CD4-positive, alpha-beta T cell (primary cell): ENCODE measurements at regions not wholly inside any gene's neighbourhood (a gene's known extent, or its start where the extent isn't known, plus 50 kb on each side); places are given as distances from the start of the nearest gene placed in this dataset.

Experiments used
- ATAC-seq: fragments of 200-7000 bp; cut with Tn5 transposase; one replicate; pipeline ENCODE4 v1.10.0; 2022; ENCODE audit warnings: mild to moderate bottlenecking; ENCODE audit not compliant: poor library complexity
- CTCF ChIA-PET: fragments of 350-600 bp; sonication (Branson Sonifier 250); formaldehyde crosslinking; loops from one replicate; lab custom pipeline; 2021; ENCODE audit warnings: antibody characterized with exemption, inconsistent platforms; lab: Charles Lee
- POLR2A ChIA-PET: fragments of 350-600 bp; sonication (Branson Sonifier 250); formaldehyde crosslinking; loops from one replicate; lab custom pipeline; 2021; ENCODE audit warnings: antibody characterized with exemption, inconsistent platforms; lab: Charles Lee
- DNase-seq, 14 experiments: peaks; one replicate each; pipeline ENCODE4 v3.0.0-alpha.2; 2013 to 2020; ENCODE audit warnings: mixed read lengths in 2 of 14
- H3K27ac ChIP-seq, 2 donors: one replicate each; pipeline versions ENCODE4 v1.5.1 to v1.7.0; 2013; ENCODE audit warnings: low read length in 2 of 2, low read depth in 1 of 2, mild to moderate bottlenecking in 1 of 2
- H3K27me3 ChIP-seq, 2 experiments: 1 replicate in 1 of 2; 2 replicates in 1 of 2; pipeline versions ENCODE4 v1.6.1 to v1.7.0; 2013; ENCODE audit warnings: low read length in 2 of 2, control low read depth in 1 of 2, mild to moderate bottlenecking in 1 of 2, moderate library complexity in 1 of 2; ENCODE audit not compliant: insufficient read depth in 2 of 2, control insufficient read depth in 1 of 2
- H3K36me3 ChIP-seq: one replicate; pipeline ENCODE4 v1.6.1; 2013; ENCODE audit warnings: low read length, control low read depth; ENCODE audit not compliant: insufficient read depth
- H3K4me1 ChIP-seq: one replicate; pipeline ENCODE4 v1.6.1; 2013; ENCODE audit warnings: low read length, control low read depth; ENCODE audit not compliant: insufficient read depth
- H3K4me3 ChIP-seq: one replicate; pipeline ENCODE4 v1.5.1; 2013; ENCODE audit warnings: mild to moderate bottlenecking, low read length, moderate library complexity
- H3K9me3 ChIP-seq, 2 experiments: 1 replicate in 1 of 2; 2 replicates in 1 of 2; pipeline versions ENCODE4 v1.6.1 to v1.7.0; 2013; ENCODE audit warnings: low read length in 2 of 2, mild to moderate bottlenecking in 2 of 2, control low read depth in 1 of 2, moderate library complexity in 1 of 2; ENCODE audit not compliant: control insufficient read depth in 1 of 2, insufficient read depth in 1 of 2
- H3K27ac Mint-ChIP-seq: one replicate; pipeline ENCODE4 v1.8.0; 2020; ENCODE audit warnings: mixed read lengths
- H3K27me3 Mint-ChIP-seq: one replicate; pipeline ENCODE4 v1.8.0; 2021; ENCODE audit warnings: mixed read lengths
- H3K36me3 Mint-ChIP-seq: one replicate; pipeline ENCODE4 v1.8.0; 2021; ENCODE audit warnings: low read depth, mixed read lengths
- H3K4me1 Mint-ChIP-seq: one replicate; pipeline ENCODE4 v1.8.0; 2021; ENCODE audit warnings: low read depth, mixed read lengths
- H3K4me3 Mint-ChIP-seq: one replicate; pipeline ENCODE4 v1.8.0; 2020; ENCODE audit warnings: mild to moderate bottlenecking, mixed read lengths
- H3K9me3 Mint-ChIP-seq: one replicate; pipeline ENCODE4 v1.8.0; 2020; ENCODE audit warnings: mixed read lengths
- intact Hi-C, 2 experiments: fragments of 100-400 bp; cut with DNase I in 1 of 2; cut with micrococcal nuclease in 1 of 2; formaldehyde crosslinking; loops; one replicate each; pipeline versions ENCODE4 v1.15.1 to v1.9.0; 2023 to 2025; cut with DNase I, micrococcal nuclease
- TF ChIP-seq, protein P1 (sequence below): fragments of 200-600 bp; IDR thresholded peaks from one replicate; pipeline ENCODE4 v1.8.0; 2022; ENCODE audit warnings: antibody characterized with exemption, mild to moderate bottlenecking

DNA sequence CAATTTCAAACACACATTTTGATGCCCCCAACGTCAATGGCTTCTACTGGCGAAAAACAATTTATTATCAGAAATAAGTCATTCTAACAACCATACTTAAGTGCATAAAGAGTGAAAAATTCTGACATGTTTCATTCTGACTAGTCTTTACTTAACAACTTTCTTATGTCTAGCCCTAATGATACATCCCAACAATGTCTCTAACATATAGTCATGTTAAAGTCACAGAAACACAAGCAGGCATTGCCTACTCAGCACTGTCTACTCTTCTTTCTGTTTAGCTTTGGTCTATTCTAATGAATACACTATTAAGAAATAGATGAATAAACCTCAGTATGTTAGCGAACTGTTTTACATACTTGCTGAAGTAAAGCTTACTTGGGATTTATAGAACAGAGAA is 105.8 kb upstream of the DUSP10 start:
- Histone ChIP-seq H3K27me3 (no peaks in the 10 kb centered on the region), H3K9me3 (no peaks in the 10 kb centered on the region), H3K4me3 (no peak overlapping the region), H3K4me1 (no peaks in the 10 kb centered on the region), H3K36me3 (no peaks in the 10 kb centered on the region), H3K27ac (no peak overlapping the region)
- intact Hi-C loops, result no loop called here
- TF ChIP-seq, protein P1, sequence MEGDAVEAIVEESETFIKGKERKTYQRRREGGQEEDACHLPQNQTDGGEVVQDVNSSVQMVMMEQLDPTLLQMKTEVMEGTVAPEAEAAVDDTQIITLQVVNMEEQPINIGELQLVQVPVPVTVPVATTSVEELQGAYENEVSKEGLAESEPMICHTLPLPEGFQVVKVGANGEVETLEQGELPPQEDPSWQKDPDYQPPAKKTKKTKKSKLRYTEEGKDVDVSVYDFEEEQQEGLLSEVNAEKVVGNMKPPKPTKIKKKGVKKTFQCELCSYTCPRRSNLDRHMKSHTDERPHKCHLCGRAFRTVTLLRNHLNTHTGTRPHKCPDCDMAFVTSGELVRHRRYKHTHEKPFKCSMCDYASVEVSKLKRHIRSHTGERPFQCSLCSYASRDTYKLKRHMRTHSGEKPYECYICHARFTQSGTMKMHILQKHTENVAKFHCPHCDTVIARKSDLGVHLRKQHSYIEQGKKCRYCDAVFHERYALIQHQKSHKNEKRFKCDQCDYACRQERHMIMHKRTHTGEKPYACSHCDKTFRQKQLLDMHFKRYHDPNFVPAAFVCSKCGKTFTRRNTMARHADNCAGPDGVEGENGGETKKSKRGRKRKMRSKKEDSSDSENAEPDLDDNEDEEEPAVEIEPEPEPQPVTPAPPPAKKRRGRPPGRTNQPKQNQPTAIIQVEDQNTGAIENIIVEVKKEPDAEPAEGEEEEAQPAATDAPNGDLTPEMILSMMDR, result no peak
- H3K4me1 Mint-ChIP-seq, result no peaks in the 10 kb centered on the region
- POLR2A ChIA-PET, result no interaction called here
- CTCF ChIA-PET, result no interaction called here
- no peak overlapping the region for H3K4me3 Mint-ChIP-seq
- no peaks in the 10 kb centered on the region for H3K27me3 Mint-ChIP-seq
- no peaks in the 10 kb centered on the region for H3K9me3 Mint-ChIP-seq
- H3K27ac Mint-ChIP-seq, result no peak overlapping the region
- no peaks in the 10 kb centered on the region for H3K36me3 Mint-ChIP-seq
- ATAC-seq (no peak), DNase-seq (no peak)

DNA sequence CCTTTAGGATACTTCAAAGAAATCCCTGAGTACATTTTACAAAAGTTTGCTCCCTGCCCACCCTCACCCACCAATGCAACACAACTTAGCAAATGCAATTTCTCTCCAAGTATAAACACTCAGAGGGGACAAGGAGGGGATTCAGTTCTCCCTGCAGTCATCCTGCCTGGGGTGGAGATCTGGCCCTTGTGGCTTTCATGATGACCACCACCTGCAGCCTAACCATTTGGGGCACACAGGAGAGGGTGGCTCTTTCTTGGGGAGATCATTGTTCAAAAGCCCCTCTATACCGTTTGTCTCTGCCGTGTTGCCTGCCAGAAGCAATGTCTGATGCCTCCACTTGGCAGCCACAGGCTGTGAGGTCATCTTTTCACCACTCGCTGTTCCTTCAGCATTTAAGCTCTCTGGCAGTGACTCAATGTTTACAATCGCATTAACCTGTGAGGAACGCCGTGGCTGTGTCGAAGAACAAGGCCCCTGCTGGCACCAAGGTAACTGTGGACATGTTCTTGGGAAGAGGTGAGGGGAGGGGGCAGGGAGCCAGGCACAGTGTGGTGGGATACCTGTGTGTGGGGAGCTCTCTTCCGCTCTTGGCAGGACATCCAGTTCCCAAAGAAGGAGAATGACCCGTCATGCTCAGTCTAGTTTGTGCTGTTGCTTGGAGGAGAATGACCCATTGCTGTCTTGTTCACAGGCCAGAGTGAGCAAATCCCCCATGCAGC is 103.9 kb upstream of the DUSP10 start:
- no peaks in the 10 kb centered on the region for H3K4me1 Mint-ChIP-seq
- H3K4me3 Mint-ChIP-seq, result no peak overlapping the region
- Histone ChIP-seq H3K36me3 (no peaks in the 10 kb centered on the region), H3K4me1 (no peaks in the 10 kb centered on the region), H3K9me3 (no peaks in the 10 kb centered on the region), H3K27ac (no peak overlapping the region), H3K4me3 (no peak overlapping the region), H3K27me3 (no peaks in the 10 kb centered on the region)
- DNase-seq (no peak), ATAC-seq (no peak)
- ChIA-PET POLR2A (no interaction called here), CTCF (no interaction called here)
- no peaks in the 10 kb centered on the region for H3K27me3 Mint-ChIP-seq
- intact Hi-C loops, result no loop called here
- H3K27ac Mint-ChIP-seq, result no peak overlapping the region
- H3K36me3 Mint-ChIP-seq, result no peaks in the 10 kb centered on the region
- H3K9me3 Mint-ChIP-seq, result no peaks in the 10 kb centered on the region
- TF ChIP-seq, protein P1, result no peak

DNA sequence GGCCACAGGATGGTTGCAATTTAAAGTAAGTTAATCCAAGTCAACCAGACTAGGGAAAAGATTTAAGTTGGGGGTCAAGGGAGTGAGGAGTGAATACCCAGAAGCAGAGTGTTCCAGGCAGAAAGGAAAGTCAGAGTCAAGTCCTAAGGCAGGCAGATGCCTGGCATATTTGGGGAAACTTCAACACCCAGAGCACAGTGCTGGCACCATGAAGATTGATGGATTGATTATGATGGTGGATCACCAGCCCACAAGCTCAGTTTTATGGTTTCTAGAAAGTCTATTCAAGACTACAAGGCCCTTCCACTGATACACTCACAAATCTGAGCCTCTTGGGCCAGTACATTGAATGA is 100.1 kb upstream of the DUSP10 start:
- ChIA-PET CTCF (interaction anchor here (0.8 kb wide), 1 partner anchor 15 kb away, joined by 3 read pairs; no protein-coding TSS in a partner anchor), POLR2A (no interaction called here)
- Mint-ChIP-seq H3K4me3 (no peak overlapping the region), H3K36me3 (no peaks in the 10 kb centered on the region), H3K27ac (no peak overlapping the region), H3K9me3 (no peaks in the 10 kb centered on the region), H3K4me1 (peaks cover 19% of the 10 kb centered on the region), H3K27me3 (no peaks in the 10 kb centered on the region)
- Histone ChIP-seq H3K4me3 (no peak overlapping the region), H3K4me1 (peaks cover 20% of the 10 kb centered on the region), H3K9me3 (no peaks in the 10 kb centered on the region), H3K27ac (no peak overlapping the region), H3K27me3 (no peaks in the 10 kb centered on the region), H3K36me3 (no peaks in the 10 kb centered on the region)
- TF ChIP-seq, protein P1, result no peak
- ATAC-seq, result no peak
- intact Hi-C loops, result no loop called here
- no peak for DNase-seq
